Liver (tissue), 8 donors: ENCODE measurements at regions not wholly inside any gene's neighbourhood (a gene's known extent, or its start where the extent isn't known, plus 50 kb on each side); places are given as distances from the start of the nearest gene placed in this dataset.

Experiments
- DNase-seq: peaks from one replicate; pipeline ENCODE4 v3.0.0-alpha.2; 2017; ENCODE audit warnings: low spot score
- H3K27ac ChIP-seq, 2 donors: one replicate each; pipeline ENCODE4 v1.7.0; 2013; ENCODE audit warnings: inconsistent platforms in 2 of 2, low read length in 2 of 2, control low read depth in 1 of 2, low read depth in 1 of 2, mild to moderate bottlenecking in 1 of 2
- H3K27me3 ChIP-seq, 4 donors: one replicate each; pipeline versions ENCODE4 v1.6.1 to v1.7.0; 2013; ENCODE audit warnings: low read length in 3 of 4, inconsistent platforms in 1 of 4, mild to moderate bottlenecking in 1 of 4, moderate library complexity in 1 of 4; ENCODE audit not compliant: control insufficient read depth in 4 of 4, insufficient read depth in 4 of 4
- H3K36me3 ChIP-seq, 4 donors: one replicate each; pipeline versions ENCODE4 v1.6.1 to v1.7.0; 2013; ENCODE audit warnings: low read length in 3 of 4, mild to moderate bottlenecking in 3 of 4, low read depth in 1 of 4, moderate library complexity in 1 of 4; ENCODE audit not compliant: control insufficient read depth in 4 of 4, insufficient read depth in 3 of 4
- H3K4me1 ChIP-seq, 4 donors: one replicate each; pipeline versions ENCODE4 v1.6.1 to v1.7.0; 2013; ENCODE audit warnings: low read length in 3 of 4, mild to moderate bottlenecking in 3 of 4, moderate library complexity in 1 of 4; ENCODE audit not compliant: control insufficient read depth in 4 of 4, insufficient read depth in 4 of 4
- H3K4me3 ChIP-seq, 3 donors: one replicate each; pipeline versions ENCODE4 v1.6.1 to v1.7.0; 2013; ENCODE audit warnings: low read length in 3 of 3, control low read depth in 1 of 3, low read depth in 1 of 3, mild to moderate bottlenecking in 1 of 3
- H3K9ac ChIP-seq, 2 donors: one replicate each; pipeline ENCODE4 v1.7.0; 2013; ENCODE audit warnings: low read length in 2 of 2, mild to moderate bottlenecking in 2 of 2, moderate library complexity in 2 of 2, control low read depth in 1 of 2, low read depth in 1 of 2
- H3K9me3 ChIP-seq, 4 donors: one replicate each; pipeline versions ENCODE4 v1.6.1 to v1.7.0; 2013; ENCODE audit warnings: low read length in 3 of 4; ENCODE audit not compliant: control insufficient read depth in 4 of 4
- FOXA1 ChIP-seq: IDR thresholded peaks from 2 replicates; pipeline ENCODE4 v1.6.1; 2016; ENCODE audit warnings: antibody characterized with exemption
- FOXA2 ChIP-seq: IDR thresholded peaks from 2 replicates; pipeline ENCODE4 v1.6.1; 2016; ENCODE audit warnings: antibody characterized with exemption
- JUND ChIP-seq, 2 donors: IDR thresholded peaks; 2 replicates each; pipeline ENCODE4 v1.6.1; 2016; ENCODE audit warnings: antibody characterized with exemption in 2 of 2
- NR2F2 ChIP-seq: IDR thresholded peaks from 2 replicates; pipeline ENCODE4 v1.6.1; 2016; ENCODE audit warnings: antibody characterized with exemption
- RAD21 ChIP-seq, 2 donors: IDR thresholded peaks; 2 replicates each; pipeline ENCODE4 v1.6.1; 2016; ENCODE audit warnings: antibody characterized with exemption in 2 of 2, mild to moderate bottlenecking in 2 of 2
- RXRA ChIP-seq, 2 donors: IDR thresholded peaks; 2 replicates each; pipeline ENCODE4 v1.6.1; 2017 to 2018; ENCODE audit warnings: antibody characterized with exemption in 2 of 2, mild to moderate bottlenecking in 1 of 2
- SP1 ChIP-seq: IDR thresholded peaks from 2 replicates; pipeline ENCODE4 v1.6.1; 2018; ENCODE audit warnings: antibody characterized with exemption, mild to moderate bottlenecking
- TAF1 ChIP-seq: conservative IDR thresholded peaks from 2 replicates; pipeline ENCODE4 v1.6.1; 2016; ENCODE audit warnings: antibody characterized with exemption, mild to moderate bottlenecking
- YY1 ChIP-seq: IDR thresholded peaks from 2 replicates; pipeline ENCODE4 v1.6.1; 2016; ENCODE audit warnings: antibody characterized with exemption, mild to moderate bottlenecking
- whole genome bisulfite sequencing: extraction: QIAGEN DNeasy Blood & Tissue Kit; methylation state at CpG from one replicate; pipeline ENCODE4 v1.1.7; 2013; 5-methylcytosine and 5-hydroxymethylcytosine counted together
- TF ChIP-seq, protein P1 (sequence below): IDR thresholded peaks from 2 replicates; pipeline ENCODE4 v1.6.1; 2016; ENCODE audit warnings: antibody characterized with exemption
- TF ChIP-seq, protein P2 (sequence below): IDR thresholded peaks from 2 replicates; pipeline ENCODE4 v1.6.1; 2016; ENCODE audit warnings: antibody characterized with exemption, mild to moderate bottlenecking
- TF ChIP-seq, protein P3 (sequence below): IDR thresholded peaks from 2 replicates; pipeline ENCODE4 v1.6.1; 2016; ENCODE audit warnings: antibody characterized with exemption
- TF ChIP-seq, protein P4 (sequence below): fragments of 150-350 bp; IDR thresholded peaks from 2 replicates; pipeline ENCODE4 v1.5.1; 2017; ENCODE audit warnings: improper control_type of control experiment, low read depth, low read length; ENCODE audit not compliant: missing input control
- TF ChIP-seq, protein P5 (sequence below): IDR thresholded peaks from 2 replicates; pipeline ENCODE4 v1.6.1; 2016; ENCODE audit warnings: antibody characterized with exemption
- donor health status: healthy.
- donor health status: healthy.
- donor health status: healthy.
- donor health status: healthy.
- donor health status: healthy.

DNA sequence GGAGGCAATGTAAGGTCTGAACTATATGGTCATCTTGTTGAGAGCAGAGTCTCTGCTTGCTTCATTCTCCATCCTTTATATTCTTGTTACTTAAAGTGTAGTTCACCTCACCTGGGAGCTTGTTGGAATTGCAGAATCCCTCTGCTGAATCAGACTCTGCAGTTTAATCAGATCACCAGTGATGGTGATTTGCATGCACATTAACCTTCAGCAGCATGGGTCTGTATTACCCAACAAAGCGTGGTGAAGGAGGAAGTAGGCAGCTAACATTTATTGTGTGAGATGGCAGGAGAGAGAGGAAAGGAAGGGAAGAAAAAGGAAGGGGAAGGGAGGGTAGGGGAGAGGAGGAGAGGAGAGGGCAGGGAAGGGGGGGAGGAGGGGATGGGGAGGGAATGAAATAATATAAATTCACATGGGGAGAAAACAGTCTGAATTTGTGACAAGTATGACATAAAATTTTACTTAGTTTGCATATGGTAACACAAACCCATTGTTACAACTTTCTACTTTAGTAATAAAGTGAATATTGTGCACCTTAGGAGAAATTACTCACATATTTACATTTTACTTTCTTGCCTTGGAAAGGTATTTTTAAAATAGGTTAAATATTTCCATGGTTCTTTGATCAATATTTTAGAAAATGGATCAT is 740.7 kb downstream of the DHX35 start:
- 51% methylated on average over 1 of the region's 1 CpG for WGBS
- peaks cover 0 to 2% (median 0%) of the 10 kb centered on the region in 4 donors for H3K27me3 ChIP-seq
- H3K9me3 ChIP-seq: no peaks in the 10 kb centered on the region
- H3K36me3 ChIP-seq: no peaks in the 10 kb centered on the region
- H3K4me1 ChIP-seq: no peaks in the 10 kb centered on the region
- no peak overlapping the region for H3K27ac ChIP-seq
- TF ChIP-seq, protein P1, sequence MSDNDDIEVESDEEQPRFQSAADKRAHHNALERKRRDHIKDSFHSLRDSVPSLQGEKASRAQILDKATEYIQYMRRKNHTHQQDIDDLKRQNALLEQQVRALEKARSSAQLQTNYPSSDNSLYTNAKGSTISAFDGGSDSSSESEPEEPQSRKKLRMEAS: no peak
- no peak for TF ChIP-seq YY1
- no peak for TF ChIP-seq JUND (IDR thresholded peaks at IDR 0.05)
- no peak for TF ChIP-seq RXRA (IDR thresholded peaks at IDR 0.05)
- no peak overlapping the region for H3K9ac ChIP-seq
- no peak overlapping the region for H3K4me3 ChIP-seq
- DNase-seq: no peak

DNA sequence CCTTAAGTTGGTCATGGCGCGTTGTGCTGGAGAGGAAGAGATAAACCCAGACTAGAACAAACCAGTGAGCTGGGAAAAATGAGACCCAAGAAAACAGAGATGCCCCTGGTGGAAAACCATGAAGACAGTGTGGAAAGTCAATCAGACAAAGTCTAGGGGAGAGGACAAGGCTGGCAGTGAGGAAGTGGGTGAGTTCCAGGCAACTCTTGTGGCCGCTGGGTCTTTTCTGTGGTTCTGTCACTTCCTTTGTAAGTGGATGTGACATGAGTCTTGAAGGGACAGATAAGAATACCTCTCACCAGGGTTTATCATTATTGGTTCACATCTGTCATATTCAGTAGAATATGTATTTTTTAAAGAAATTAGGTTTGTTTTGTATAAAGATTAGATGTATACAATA is 738.4 kb downstream of the DHX35 start:
- H3K36me3 ChIP-seq: no peaks in the 10 kb centered on the region
- no peak for DNase-seq
- no peaks in the 10 kb centered on the region for H3K4me1 ChIP-seq
- H3K27me3 ChIP-seq: peaks cover 0 to 2% (median 0%) of the 10 kb centered on the region in 4 donors
- H3K9me3 ChIP-seq: no peaks in the 10 kb centered on the region
- H3K27ac ChIP-seq: no peak overlapping the region
- WGBS: 90% methylated on average over 3 of the region's 3 CpGs
- no peak for TF ChIP-seq SP1
- TF ChIP-seq JUND (IDR thresholded peaks at IDR 0.05): no peak
- no peak for TF ChIP-seq FOXA2
- TF ChIP-seq FOXA1: no peak
- TF ChIP-seq, protein P2, sequence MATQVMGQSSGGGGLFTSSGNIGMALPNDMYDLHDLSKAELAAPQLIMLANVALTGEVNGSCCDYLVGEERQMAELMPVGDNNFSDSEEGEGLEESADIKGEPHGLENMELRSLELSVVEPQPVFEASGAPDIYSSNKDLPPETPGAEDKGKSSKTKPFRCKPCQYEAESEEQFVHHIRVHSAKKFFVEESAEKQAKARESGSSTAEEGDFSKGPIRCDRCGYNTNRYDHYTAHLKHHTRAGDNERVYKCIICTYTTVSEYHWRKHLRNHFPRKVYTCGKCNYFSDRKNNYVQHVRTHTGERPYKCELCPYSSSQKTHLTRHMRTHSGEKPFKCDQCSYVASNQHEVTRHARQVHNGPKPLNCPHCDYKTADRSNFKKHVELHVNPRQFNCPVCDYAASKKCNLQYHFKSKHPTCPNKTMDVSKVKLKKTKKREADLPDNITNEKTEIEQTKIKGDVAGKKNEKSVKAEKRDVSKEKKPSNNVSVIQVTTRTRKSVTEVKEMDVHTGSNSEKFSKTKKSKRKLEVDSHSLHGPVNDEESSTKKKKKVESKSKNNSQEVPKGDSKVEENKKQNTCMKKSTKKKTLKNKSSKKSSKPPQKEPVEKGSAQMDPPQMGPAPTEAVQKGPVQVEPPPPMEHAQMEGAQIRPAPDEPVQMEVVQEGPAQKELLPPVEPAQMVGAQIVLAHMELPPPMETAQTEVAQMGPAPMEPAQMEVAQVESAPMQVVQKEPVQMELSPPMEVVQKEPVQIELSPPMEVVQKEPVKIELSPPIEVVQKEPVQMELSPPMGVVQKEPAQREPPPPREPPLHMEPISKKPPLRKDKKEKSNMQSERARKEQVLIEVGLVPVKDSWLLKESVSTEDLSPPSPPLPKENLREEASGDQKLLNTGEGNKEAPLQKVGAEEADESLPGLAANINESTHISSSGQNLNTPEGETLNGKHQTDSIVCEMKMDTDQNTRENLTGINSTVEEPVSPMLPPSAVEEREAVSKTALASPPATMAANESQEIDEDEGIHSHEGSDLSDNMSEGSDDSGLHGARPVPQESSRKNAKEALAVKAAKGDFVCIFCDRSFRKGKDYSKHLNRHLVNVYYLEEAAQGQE: no peak
- TF ChIP-seq, protein P3, sequence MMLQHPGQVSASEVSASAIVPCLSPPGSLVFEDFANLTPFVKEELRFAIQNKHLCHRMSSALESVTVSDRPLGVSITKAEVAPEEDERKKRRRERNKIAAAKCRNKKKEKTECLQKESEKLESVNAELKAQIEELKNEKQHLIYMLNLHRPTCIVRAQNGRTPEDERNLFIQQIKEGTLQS: no peak
- TF ChIP-seq NR2F2: no peak
- TF ChIP-seq, protein P4, sequence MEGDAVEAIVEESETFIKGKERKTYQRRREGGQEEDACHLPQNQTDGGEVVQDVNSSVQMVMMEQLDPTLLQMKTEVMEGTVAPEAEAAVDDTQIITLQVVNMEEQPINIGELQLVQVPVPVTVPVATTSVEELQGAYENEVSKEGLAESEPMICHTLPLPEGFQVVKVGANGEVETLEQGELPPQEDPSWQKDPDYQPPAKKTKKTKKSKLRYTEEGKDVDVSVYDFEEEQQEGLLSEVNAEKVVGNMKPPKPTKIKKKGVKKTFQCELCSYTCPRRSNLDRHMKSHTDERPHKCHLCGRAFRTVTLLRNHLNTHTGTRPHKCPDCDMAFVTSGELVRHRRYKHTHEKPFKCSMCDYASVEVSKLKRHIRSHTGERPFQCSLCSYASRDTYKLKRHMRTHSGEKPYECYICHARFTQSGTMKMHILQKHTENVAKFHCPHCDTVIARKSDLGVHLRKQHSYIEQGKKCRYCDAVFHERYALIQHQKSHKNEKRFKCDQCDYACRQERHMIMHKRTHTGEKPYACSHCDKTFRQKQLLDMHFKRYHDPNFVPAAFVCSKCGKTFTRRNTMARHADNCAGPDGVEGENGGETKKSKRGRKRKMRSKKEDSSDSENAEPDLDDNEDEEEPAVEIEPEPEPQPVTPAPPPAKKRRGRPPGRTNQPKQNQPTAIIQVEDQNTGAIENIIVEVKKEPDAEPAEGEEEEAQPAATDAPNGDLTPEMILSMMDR: no peak
- no peak for TF ChIP-seq RAD21 (IDR thresholded peaks at IDR 0.05)
- TF ChIP-seq TAF1: no peak
- TF ChIP-seq, protein P5, sequence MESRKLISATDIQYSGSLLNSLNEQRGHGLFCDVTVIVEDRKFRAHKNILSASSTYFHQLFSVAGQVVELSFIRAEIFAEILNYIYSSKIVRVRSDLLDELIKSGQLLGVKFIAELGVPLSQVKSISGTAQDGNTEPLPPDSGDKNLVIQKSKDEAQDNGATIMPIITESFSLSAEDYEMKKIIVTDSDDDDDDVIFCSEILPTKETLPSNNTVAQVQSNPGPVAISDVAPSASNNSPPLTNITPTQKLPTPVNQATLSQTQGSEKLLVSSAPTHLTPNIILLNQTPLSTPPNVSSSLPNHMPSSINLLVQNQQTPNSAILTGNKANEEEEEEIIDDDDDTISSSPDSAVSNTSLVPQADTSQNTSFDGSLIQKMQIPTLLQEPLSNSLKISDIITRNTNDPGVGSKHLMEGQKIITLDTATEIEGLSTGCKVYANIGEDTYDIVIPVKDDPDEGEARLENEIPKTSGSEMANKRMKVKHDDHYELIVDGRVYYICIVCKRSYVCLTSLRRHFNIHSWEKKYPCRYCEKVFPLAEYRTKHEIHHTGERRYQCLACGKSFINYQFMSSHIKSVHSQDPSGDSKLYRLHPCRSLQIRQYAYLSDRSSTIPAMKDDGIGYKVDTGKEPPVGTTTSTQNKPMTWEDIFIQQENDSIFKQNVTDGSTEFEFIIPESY: no peak
- no peak overlapping the region for H3K4me3 ChIP-seq
- H3K9ac ChIP-seq: no peak overlapping the region
